ENCODE measurements at regions not wholly inside any gene's neighbourhood (a gene's known extent, or its start where the extent isn't known, plus 50 kb on each side); places are given as distances from the start of the nearest gene placed in this dataset.
"Not testable (repeated sequence)": the region's sequence is repeated elsewhere in the genome, so short reads cannot be mapped to it uniquely, and the experiment has no call there.

GRCh38 chr6:167232356-167232755 lies 58.8 kb upstream of the UNC93A start:
- H3K9me3 ChIP-seq, result no peaks in the 10 kb centered on the region
- H3K27me3 ChIP-seq, result no peaks in the 10 kb centered on the region
- WGBS, 2 donors, result 74 to 75% methylated on average over 3 of the region's 3 CpGs
- H3K4me1 ChIP-seq, result no peaks in the 10 kb centered on the region
- H3K4me3 ChIP-seq (replicated peaks in 1 of 3), result no peak overlapping the region
- no peaks in the 10 kb centered on the region for H3K36me3 ChIP-seq
- intact Hi-C loops (cut with DNase I), result no loop called here
- no peak for DNase-seq
- TF ChIP-seq, protein P1, sequence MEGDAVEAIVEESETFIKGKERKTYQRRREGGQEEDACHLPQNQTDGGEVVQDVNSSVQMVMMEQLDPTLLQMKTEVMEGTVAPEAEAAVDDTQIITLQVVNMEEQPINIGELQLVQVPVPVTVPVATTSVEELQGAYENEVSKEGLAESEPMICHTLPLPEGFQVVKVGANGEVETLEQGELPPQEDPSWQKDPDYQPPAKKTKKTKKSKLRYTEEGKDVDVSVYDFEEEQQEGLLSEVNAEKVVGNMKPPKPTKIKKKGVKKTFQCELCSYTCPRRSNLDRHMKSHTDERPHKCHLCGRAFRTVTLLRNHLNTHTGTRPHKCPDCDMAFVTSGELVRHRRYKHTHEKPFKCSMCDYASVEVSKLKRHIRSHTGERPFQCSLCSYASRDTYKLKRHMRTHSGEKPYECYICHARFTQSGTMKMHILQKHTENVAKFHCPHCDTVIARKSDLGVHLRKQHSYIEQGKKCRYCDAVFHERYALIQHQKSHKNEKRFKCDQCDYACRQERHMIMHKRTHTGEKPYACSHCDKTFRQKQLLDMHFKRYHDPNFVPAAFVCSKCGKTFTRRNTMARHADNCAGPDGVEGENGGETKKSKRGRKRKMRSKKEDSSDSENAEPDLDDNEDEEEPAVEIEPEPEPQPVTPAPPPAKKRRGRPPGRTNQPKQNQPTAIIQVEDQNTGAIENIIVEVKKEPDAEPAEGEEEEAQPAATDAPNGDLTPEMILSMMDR (IDR thresholded peaks at IDR 0.05), result no peak
- no peak for TF ChIP-seq POLR2A (IDR thresholded peaks at IDR 0.05)
- no peak overlapping the region for H3K27ac ChIP-seq

GRCh38 chr6:167233490-167233889 lies 57.6 kb upstream of the UNC93A start:
- no peak for TF ChIP-seq POLR2A (IDR thresholded peaks at IDR 0.05)
- TF ChIP-seq, protein P1 (IDR thresholded peaks at IDR 0.05), result no peak
- intact Hi-C loops (cut with DNase I), result no loop called here
- no peaks in the 10 kb centered on the region for H3K27me3 ChIP-seq

GRCh38 chr6:167234576-167234975 lies 56.5 kb upstream of the UNC93A start:
- H3K4me1 ChIP-seq; DNase-seq; H3K27me3 ChIP-seq; intact Hi-C loops (cut with DNase I); H3K9me3 ChIP-seq; H3K27ac ChIP-seq; H3K4me3 ChIP-seq (replicated peaks in 1 of 3); H3K36me3 ChIP-seq: not testable (repeated sequence)
- 35 to 53% methylated on average over 3 to 4 of the region's 6 CpGs for WGBS, 2 donors

More at GRCh38 chr6:167233490-167233889, 57.6 kb upstream of the UNC93A start:
- H3K4me3 ChIP-seq (replicated peaks in 1 of 3), result no peak overlapping the region
- no peak for DNase-seq
- H3K27ac ChIP-seq, result no peak overlapping the region
- 56 to 57% methylated on average over 6 of the region's 6 CpGs for WGBS, 2 donors
- H3K9me3 ChIP-seq, result no peaks in the 10 kb centered on the region
- H3K36me3 ChIP-seq, result no peaks in the 10 kb centered on the region
- H3K4me1 ChIP-seq, result no peaks in the 10 kb centered on the region

GRCh38 chr6:167235005-167235404 lies 56.1 kb upstream of the UNC93A start:
- 74 to 82% methylated on average over 8 to 9 of the region's 9 CpGs for WGBS, 2 donors
- intact Hi-C loops (cut with DNase I), result no loop called here
- H3K27me3 ChIP-seq, result no peaks in the 10 kb centered on the region
- H3K9me3 ChIP-seq, result no peaks in the 10 kb centered on the region
- no peaks in the 10 kb centered on the region for H3K4me1 ChIP-seq
- H3K27ac ChIP-seq, result no peak overlapping the region
- H3K4me3 ChIP-seq (replicated peaks in 1 of 3), result no peak overlapping the region
- no peaks in the 10 kb centered on the region for H3K36me3 ChIP-seq
- DNase-seq, result no peak
- no peak for TF ChIP-seq POLR2A (IDR thresholded peaks at IDR 0.05)
- TF ChIP-seq, protein P1 (IDR thresholded peaks at IDR 0.05), result no peak

GRCh38 chr6:167235421-167236238 lies 55.5 kb upstream of the UNC93A start:
- intact Hi-C loops (cut with DNase I), result no loop called here
- no peaks in the 10 kb centered on the region for H3K36me3 ChIP-seq
- H3K4me1 ChIP-seq, result no peaks in the 10 kb centered on the region
- H3K9me3 ChIP-seq, result no peaks in the 10 kb centered on the region
- 91 to 97% methylated on average over 11 to 23 of the region's 38 CpGs for WGBS, 2 donors
- DNase-seq, result no peak
- no peak overlapping the region for H3K4me3 ChIP-seq (replicated peaks in 1 of 3)
- H3K27ac ChIP-seq, result no peak overlapping the region
- TF ChIP-seq POLR2A (IDR thresholded peaks at IDR 0.05), result no peak
- TF ChIP-seq, protein P1 (IDR thresholded peaks at IDR 0.05), result no peak
- no peaks in the 10 kb centered on the region for H3K27me3 ChIP-seq

Data from thyroid gland (tissue), 4 donors.